HepG2 (cell line): ENCODE measurements at regions not wholly inside any gene's neighbourhood (a gene's known extent, or its start where the extent isn't known, plus 50 kb on each side); places are given as distances from the start of the nearest gene placed in this dataset.

ENCODE experiments used
- ATAC-seq: fragments of 200-7000 bp; cut with Tn5 transposase; 3 replicates; pipeline ENCODE4 v1.9.1; 2020; ENCODE audit warnings: mild to moderate bottlenecking, moderate library complexity
- BruUV-seq: library from RNA; stranded (reverse); fragments of 400-500 nt; replicated peaks from 2 replicates; lab custom pipeline; 2021; lab: Mats Ljungman, UMichigan
- CTCF ChIA-PET: fragments of 300-600 bp; formaldehyde crosslinking; extraction: SDS; loops from one replicate; lab custom pipeline; 2021; ENCODE audit warnings: low total read pairs, inconsistent platforms, low intra/inter-chr PET ratio; lab: Yijun Ruan, JAX
- POLR2A ChIA-PET: fragments of 350-600 bp; sonication (Branson Sonifier 250); formaldehyde crosslinking; loops from one replicate; lab custom pipeline; 2020; ENCODE audit warnings: antibody characterized with exemption, inconsistent platforms; lab: Yijun Ruan, JAX
- DNase-seq: peaks from one replicate; pipeline ENCODE4 v3.0.0-alpha.2; 2015; ENCODE audit warnings: low spot score
- FAIRE-seq: peaks from 3 replicates; lab custom pipeline; 2011; peaks lifted over from hg19 to GRCh38; lab: Jason Lieb, UNC
- H2AFZ ChIP-seq: one replicate; pipeline ENCODE4 v1.6.1; 2011; ENCODE audit warnings: low read length, inconsistent platforms
- H3K27ac ChIP-seq: fragments of 300-600 bp; 3 replicates; pipeline ENCODE4 v1.8.0; 2011; ENCODE audit warnings: mixed run types, mild to moderate bottlenecking, mixed read lengths, low read length, inconsistent platforms; ENCODE audit not compliant: insufficient read depth; ENCODE audit errors: extremely low read length
- H3K27me3 ChIP-seq, 2 experiments: fragments of 200-600 bp in 1 of 2; 2 replicates in 1 of 2; 3 replicates in 1 of 2; pipeline versions ENCODE4 v1.6.0 to v1.8.0; 2011; ENCODE audit warnings: low read length in 2 of 2, mild to moderate bottlenecking in 2 of 2, moderate library complexity in 2 of 2, inconsistent platforms in 1 of 2; ENCODE audit not compliant: insufficient read depth in 2 of 2, control insufficient read depth in 1 of 2
- H3K36me3 ChIP-seq, 2 experiments: fragments of 200-600 bp in 1 of 2; replicated peaks in 1 of 2; 2 replicates in 1 of 2; 3 replicates in 1 of 2; pipeline versions ENCODE4 v1.5.1 to v1.8.0; 2011; ENCODE audit warnings: low read length in 2 of 2, inconsistent platforms in 1 of 2; ENCODE audit not compliant: insufficient read depth in 2 of 2, control insufficient read depth in 1 of 2
- H3K4me1 ChIP-seq: 2 replicates; pipeline ENCODE4 v1.5.1; 2012; ENCODE audit warnings: low read length, inconsistent platforms; ENCODE audit not compliant: insufficient read depth
- H3K4me2 ChIP-seq: 2 replicates; pipeline ENCODE4 v1.6.0; 2011; ENCODE audit warnings: low read depth, low read length, inconsistent platforms
- H3K4me3 ChIP-seq, 3 experiments: fragments of 200-600 bp in 1 of 3; sonication (generic), shearing (Covaris generic) in 1 of 3; replicated peaks in 1 of 3; 2 replicates each; pipeline ENCODE4 v1.5.1; 2011 to 2016; ENCODE audit warnings: low read length in 3 of 3, inconsistent platforms in 2 of 3, low read depth in 2 of 3, mild to moderate bottlenecking in 2 of 3, control low read depth in 1 of 3, mixed read lengths in 1 of 3; ENCODE audit not compliant: insufficient read depth in 1 of 3
- H3K79me2 ChIP-seq: one replicate; pipeline ENCODE4 v1.6.1; 2011; ENCODE audit warnings: low read length, inconsistent platforms; ENCODE audit not compliant: insufficient read depth
- H3K9ac ChIP-seq: 2 replicates; pipeline ENCODE4 v1.6.0; 2011; ENCODE audit warnings: mild to moderate bottlenecking, low read depth, low read length, inconsistent platforms; ENCODE audit not compliant: insufficient read depth
- H3K9me3 ChIP-seq: 2 replicates; pipeline ENCODE4 v1.5.1; 2012; ENCODE audit warnings: mild to moderate bottlenecking, low read length
- H4K20me1 ChIP-seq: 2 replicates; pipeline ENCODE4 v1.6.0; 2011; ENCODE audit warnings: inconsistent platforms, mild to moderate bottlenecking, low read length, moderate library complexity; ENCODE audit not compliant: insufficient read depth
- HNRNPK ChIP-seq: fragments of 200-400 bp; formaldehyde crosslinking; IDR thresholded peaks from 2 replicates; pipeline ENCODE4 v1.6.1; 2018; ENCODE audit warnings: low read length, low read depth, moderate library complexity, mild to moderate bottlenecking; ENCODE audit not compliant: poor library complexity, severe bottlenecking
- MTA3 ChIP-seq: sonication (generic); formaldehyde crosslinking; IDR thresholded peaks from 2 replicates; pipeline ENCODE4 v1.4.0; 2020; ENCODE audit warnings: missing genetic modification reagents
- PCBP2 ChIP-seq: fragments of 200-400 bp; formaldehyde crosslinking; optimal IDR thresholded peaks from 2 replicates; pipeline ENCODE3; 2018; ENCODE audit warnings: low read length, low read depth; ENCODE audit not compliant: poor library complexity, severe bottlenecking
- POGZ ChIP-seq: sonication (generic); formaldehyde crosslinking; IDR thresholded peaks from 2 replicates; pipeline ENCODE4 v1.4.0; 2020; ENCODE audit warnings: mild to moderate bottlenecking, missing genetic modification reagents
- SALL2 ChIP-seq: sonication (generic); formaldehyde crosslinking; IDR thresholded peaks from 2 replicates; pipeline ENCODE4 v1.8.1; 2023; ENCODE audit warnings: mild to moderate bottlenecking, missing genetic modification reagents, inconsistent platforms
- ZNF101 ChIP-seq: sonication (generic); formaldehyde crosslinking; IDR thresholded peaks from 2 replicates; pipeline ENCODE4 v1.4.0; 2020; ENCODE audit warnings: mild to moderate bottlenecking, low read depth, missing genetic modification reagents, borderline replicate concordance
- ZNF138 ChIP-seq: sonication (generic); formaldehyde crosslinking; IDR thresholded peaks from 2 replicates; pipeline ENCODE4 v1.5.0; 2020; ENCODE audit warnings: mild to moderate bottlenecking, low read depth, missing genetic modification reagents
- ZNF530 ChIP-seq: sonication (generic); formaldehyde crosslinking; IDR thresholded peaks from 2 replicates; pipeline ENCODE4 v1.5.0; 2020; ENCODE audit warnings: low read depth, mild to moderate bottlenecking, missing genetic modification reagents
- ZNF598 ChIP-seq: sonication (generic); formaldehyde crosslinking; IDR thresholded peaks from 2 replicates; pipeline ENCODE4 v1.5.1; 2020; ENCODE audit warnings: mild to moderate bottlenecking, missing genetic modification reagents, borderline replicate concordance
- WGBS: methylation state at CpG from one replicate; pipeline ENCODE4 v1.1.6; 2017; ENCODE audit warnings: low lambda C conversion rate; 5-methylcytosine and 5-hydroxymethylcytosine counted together
- in situ Hi-C: cut with HindIII; loops from 2 replicates; pipeline ENCODE4 v1.10.0; 2017; ENCODE audit warnings: low pct_unique_long_range_greater_than_20kb; ENCODE audit not compliant: extremely low pct_ligation_motif_present
- intact Hi-C: fragments of 100-400 bp; cut with micrococcal nuclease; formaldehyde crosslinking; loops from one replicate; pipeline ENCODE4 v1.10.0; 2022; ENCODE audit not compliant: unreplicated experiment
- TF ChIP-seq, protein P1 (sequence below): sonication (generic); formaldehyde crosslinking; IDR thresholded peaks from 2 replicates; pipeline ENCODE4 v1.8.1; 2023; ENCODE audit warnings: missing genetic modification reagents, inconsistent platforms, borderline replicate concordance
- TF ChIP-seq, protein P2 (sequence below): sonication (generic); formaldehyde crosslinking; IDR thresholded peaks from 2 replicates; pipeline ENCODE4 v1.4.0; 2020; ENCODE audit warnings: missing genetic modification reagents
- TF ChIP-seq, protein P3 (sequence below): sonication (generic); formaldehyde crosslinking; IDR thresholded peaks from 2 replicates; pipeline ENCODE4 v1.9.0; 2021; ENCODE audit warnings: missing genetic modification reagents, mild to moderate bottlenecking, borderline replicate concordance
- TF ChIP-seq, protein P4 (sequence below): sonication (generic); formaldehyde crosslinking; IDR thresholded peaks from 2 replicates; pipeline ENCODE4 v1.8.0; 2022; ENCODE audit warnings: missing genetic modification reagents, mild to moderate bottlenecking, moderate library complexity, borderline replicate concordance

DNA sequence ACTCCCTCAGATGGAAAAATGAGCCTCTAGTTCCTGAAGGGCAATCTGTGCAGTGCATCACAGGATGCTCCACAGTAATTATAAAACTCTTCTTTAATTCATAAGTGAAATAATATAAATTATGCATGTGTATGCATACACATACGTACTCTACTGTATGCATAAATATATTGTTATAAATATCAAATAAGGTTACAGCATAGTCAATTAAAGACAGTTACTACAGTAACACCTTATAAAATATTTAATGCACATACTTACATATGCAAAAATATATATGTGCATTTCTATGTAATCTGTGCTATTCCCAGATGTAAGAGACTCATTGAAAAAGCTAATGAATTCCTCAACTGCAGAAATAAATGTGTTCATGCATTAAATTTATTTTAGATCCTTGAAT, 1515.1 kb downstream of the CDH11 start (continued):
- TF ChIP-seq, protein P1, sequence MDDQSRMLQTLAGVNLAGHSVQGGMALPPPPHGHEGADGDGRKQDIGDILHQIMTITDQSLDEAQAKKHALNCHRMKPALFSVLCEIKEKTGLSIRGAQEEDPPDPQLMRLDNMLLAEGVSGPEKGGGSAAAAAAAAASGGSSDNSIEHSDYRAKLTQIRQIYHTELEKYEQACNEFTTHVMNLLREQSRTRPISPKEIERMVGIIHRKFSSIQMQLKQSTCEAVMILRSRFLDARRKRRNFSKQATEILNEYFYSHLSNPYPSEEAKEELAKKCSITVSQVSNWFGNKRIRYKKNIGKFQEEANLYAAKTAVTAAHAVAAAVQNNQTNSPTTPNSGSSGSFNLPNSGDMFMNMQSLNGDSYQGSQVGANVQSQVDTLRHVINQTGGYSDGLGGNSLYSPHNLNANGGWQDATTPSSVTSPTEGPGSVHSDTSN (CRISPR knock-in tag) = no peak
- no peak for TF ChIP-seq MTA3 (CRISPR knock-in tag)
- TF ChIP-seq ZNF138 (CRISPR knock-in tag) = no peak
- no peak for TF ChIP-seq SALL2 (CRISPR knock-in tag)
- TF ChIP-seq, protein P2, sequence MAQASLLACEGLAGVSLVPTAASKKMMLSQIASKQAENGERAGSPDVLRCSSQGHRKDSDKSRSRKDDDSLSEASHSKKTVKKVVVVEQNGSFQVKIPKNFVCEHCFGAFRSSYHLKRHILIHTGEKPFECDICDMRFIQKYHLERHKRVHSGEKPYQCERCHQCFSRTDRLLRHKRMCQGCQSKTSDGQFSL (CRISPR knock-in tag) = no peak
- TF ChIP-seq ZNF530 (CRISPR knock-in tag) = no peak
- TF ChIP-seq, protein P3, sequence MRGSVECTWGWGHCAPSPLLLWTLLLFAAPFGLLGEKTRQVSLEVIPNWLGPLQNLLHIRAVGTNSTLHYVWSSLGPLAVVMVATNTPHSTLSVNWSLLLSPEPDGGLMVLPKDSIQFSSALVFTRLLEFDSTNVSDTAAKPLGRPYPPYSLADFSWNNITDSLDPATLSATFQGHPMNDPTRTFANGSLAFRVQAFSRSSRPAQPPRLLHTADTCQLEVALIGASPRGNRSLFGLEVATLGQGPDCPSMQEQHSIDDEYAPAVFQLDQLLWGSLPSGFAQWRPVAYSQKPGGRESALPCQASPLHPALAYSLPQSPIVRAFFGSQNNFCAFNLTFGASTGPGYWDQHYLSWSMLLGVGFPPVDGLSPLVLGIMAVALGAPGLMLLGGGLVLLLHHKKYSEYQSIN = no peak
- TF ChIP-seq ZNF598 (CRISPR knock-in tag) = no peak
- TF ChIP-seq POGZ = no peak

DNA sequence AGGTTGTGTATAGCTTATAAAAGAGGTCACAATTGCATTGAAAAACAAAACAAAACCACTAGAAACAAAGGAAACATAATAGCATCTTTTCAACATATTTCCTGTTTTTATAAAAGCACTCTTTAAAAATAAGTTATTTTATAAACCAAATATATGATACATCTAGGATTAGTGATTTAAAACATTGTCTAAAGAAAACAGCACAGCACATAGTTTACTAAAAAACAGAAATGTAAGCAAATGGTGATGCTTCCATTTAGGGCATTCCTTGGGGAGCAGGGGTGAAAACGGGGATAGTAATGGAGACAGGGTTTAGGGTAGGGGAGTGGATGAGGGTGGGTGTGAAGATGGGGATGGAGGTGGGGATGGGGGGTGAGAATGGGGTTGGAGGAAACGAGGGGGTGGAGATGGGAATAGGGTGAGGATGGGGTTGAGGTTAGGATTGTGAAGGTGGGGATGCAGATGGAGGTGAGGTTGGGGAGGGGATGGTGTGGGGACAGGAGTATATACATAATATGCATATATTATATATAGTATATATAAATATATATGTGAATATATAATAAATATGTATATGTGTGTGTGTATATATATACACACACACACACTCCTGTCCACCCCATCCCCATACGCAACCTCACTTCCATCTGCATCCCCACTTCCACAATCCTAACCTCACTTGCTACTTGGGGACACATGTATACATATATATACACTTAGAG, 1519.5 kb downstream of the CDH11 start:
- TF ChIP-seq HNRNPK (peak; percentile 95), ZNF101 (CRISPR knock-in tag) (no peak), PCBP2 (peak; percentile 62)
- TF ChIP-seq, protein P4, sequence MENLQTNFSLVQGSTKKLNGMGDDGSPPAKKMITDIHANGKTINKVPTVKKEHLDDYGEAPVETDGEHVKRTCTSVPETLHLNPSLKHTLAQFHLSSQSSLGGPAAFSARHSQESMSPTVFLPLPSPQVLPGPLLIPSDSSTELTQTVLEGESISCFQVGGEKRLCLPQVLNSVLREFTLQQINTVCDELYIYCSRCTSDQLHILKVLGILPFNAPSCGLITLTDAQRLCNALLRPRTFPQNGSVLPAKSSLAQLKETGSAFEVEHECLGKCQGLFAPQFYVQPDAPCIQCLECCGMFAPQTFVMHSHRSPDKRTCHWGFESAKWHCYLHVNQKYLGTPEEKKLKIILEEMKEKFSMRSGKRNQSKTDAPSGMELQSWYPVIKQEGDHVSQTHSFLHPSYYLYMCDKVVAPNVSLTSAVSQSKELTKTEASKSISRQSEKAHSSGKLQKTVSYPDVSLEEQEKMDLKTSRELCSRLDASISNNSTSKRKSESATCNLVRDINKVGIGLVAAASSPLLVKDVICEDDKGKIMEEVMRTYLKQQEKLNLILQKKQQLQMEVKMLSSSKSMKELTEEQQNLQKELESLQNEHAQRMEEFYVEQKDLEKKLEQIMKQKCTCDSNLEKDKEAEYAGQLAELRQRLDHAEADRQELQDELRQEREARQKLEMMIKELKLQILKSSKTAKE (CRISPR knock-in tag) = no peak
- no peak overlapping the region for H3K9ac ChIP-seq
- FAIRE-seq = no peak
- H3K4me2 ChIP-seq = no peak overlapping the region
- H2AFZ ChIP-seq = no peak overlapping the region
- in situ Hi-C loops = no loop called here
- H3K4me3 ChIP-seq = no peak overlapping the region
- H3K9me3 ChIP-seq = peaks cover 6% of the 10 kb centered on the region
- H3K36me3 ChIP-seq = no peaks in the 10 kb centered on the region
- BruUV-seq = no TSS peak
- no peaks in the 10 kb centered on the region for H3K79me2 ChIP-seq
- CTCF ChIA-PET = no interaction called here
- no peaks in the 10 kb centered on the region for H3K4me1 ChIP-seq
- 21% methylated on average over 3 of the region's 3 CpGs for WGBS
- POLR2A ChIA-PET = no interaction called here
- no peak for DNase-seq
- H3K27me3 ChIP-seq = no peaks in the 10 kb centered on the region
- intact Hi-C loops = no loop called here
- ATAC-seq = no peak
- H4K20me1 ChIP-seq = no peaks in the 10 kb centered on the region
- no peak overlapping the region for H3K27ac ChIP-seq
